ENCODE measurements at regions not wholly inside any gene's neighbourhood (a gene's known extent, or its start where the extent isn't known, plus 50 kb on each side); places are given as distances from the start of the nearest gene placed in this dataset.

DNA sequence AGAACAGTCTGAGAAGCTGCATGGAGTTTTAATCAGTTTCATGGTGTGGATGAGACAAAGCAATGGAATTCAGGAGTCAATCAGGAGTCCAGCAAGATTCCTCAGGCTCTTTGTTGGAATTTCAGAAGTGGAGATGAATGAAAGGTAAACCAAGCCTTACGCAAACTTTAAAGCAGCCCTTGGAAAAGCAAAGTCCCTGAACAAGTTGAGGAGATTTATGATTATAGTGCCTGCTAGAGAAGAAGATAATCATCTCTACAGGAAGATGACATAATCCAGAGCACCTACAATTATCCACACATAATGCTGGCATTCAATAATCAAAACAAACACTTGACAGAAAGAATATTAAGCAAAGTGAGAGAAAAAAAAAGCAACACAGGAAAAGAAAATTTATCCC, 1380.1 kb upstream of the NUDT12 start:
- ATAC-seq = no peak

DNA sequence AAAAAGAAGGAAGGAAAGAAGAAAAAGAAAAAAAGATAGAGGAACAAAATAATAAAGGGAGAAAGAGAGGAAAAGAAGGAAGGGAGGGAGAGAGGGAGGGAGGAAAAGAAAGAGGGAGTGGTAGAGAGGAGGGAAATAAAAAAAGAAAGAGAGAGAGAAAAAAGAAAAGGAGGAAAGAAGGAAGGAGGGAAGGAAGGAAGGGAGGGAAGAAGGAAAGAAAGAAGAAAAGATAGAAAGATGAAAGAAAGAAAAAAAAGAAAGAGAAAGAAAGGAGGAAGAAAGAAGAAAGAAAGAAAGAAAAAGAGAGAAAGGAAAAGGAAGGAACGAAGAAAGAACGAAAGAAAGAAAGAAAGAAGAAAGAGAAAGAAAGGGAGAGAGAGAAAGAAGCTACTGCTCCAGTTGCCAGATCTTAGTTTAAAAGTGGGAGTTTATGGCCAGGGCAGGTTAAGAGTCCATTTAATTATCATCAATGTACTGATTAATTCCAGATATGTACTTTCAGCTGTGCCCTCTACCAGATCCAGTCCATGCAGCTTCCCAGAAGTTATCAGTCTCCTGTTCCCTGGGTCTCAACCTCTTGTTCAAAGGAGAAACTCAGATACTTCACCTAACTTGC, 1378.5 kb upstream of the NUDT12 start:
- ATAC-seq = no peak
- TF ChIP-seq ISL1 (CRISPR knock-in tag; IDR thresholded peaks at IDR 0.05) = no peak
- TF ChIP-seq PPARA (CRISPR knock-in tag; IDR thresholded peaks at IDR 0.05; ENCODE audit: borderline replicate concordance) = no peak
- TF ChIP-seq SNAI2 (CRISPR knock-in tag; IDR thresholded peaks at IDR 0.05) = no peak
- no peak for TF ChIP-seq ZNF70 (CRISPR knock-in tag; IDR thresholded peaks at IDR 0.05)
- TF ChIP-seq, protein P1, sequence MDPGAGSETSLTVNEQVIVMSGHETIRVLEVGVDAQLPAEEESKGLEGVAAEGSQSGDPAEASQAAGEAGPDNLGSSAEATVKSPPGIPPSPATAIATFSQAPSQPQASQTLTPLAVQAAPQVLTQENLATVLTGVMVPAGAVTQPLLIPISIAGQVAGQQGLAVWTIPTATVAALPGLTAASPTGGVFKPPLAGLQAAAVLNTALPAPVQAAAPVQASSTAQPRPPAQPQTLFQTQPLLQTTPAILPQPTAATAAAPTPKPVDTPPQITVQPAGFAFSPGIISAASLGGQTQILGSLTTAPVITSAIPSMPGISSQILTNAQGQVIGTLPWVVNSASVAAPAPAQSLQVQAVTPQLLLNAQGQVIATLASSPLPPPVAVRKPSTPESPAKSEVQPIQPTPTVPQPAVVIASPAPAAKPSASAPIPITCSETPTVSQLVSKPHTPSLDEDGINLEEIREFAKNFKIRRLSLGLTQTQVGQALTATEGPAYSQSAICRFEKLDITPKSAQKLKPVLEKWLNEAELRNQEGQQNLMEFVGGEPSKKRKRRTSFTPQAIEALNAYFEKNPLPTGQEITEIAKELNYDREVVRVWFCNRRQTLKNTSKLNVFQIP (CRISPR knock-in tag; IDR thresholded peaks at IDR 0.05; ENCODE audit: borderline replicate concordance, low read depth) = no peak
- TF ChIP-seq, protein P2, sequence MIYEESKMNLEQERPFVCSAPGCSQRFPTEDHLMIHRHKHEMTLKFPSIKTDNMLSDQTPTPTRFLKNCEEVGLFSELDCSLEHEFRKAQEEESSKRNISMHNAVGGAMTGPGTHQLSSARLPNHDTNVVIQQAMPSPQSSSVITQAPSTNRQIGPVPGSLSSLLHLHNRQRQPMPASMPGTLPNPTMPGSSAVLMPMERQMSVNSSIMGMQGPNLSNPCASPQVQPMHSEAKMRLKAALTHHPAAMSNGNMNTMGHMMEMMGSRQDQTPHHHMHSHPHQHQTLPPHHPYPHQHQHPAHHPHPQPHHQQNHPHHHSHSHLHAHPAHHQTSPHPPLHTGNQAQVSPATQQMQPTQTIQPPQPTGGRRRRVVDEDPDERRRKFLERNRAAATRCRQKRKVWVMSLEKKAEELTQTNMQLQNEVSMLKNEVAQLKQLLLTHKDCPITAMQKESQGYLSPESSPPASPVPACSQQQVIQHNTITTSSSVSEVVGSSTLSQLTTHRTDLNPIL (CRISPR knock-in tag; IDR thresholded peaks at IDR 0.05; ENCODE audit: low read depth) = no peak
- TF ChIP-seq OSR1 (CRISPR knock-in tag; IDR thresholded peaks at IDR 0.05) = no peak
- no peak for TF ChIP-seq TOX (CRISPR knock-in tag; IDR thresholded peaks at IDR 0.05; ENCODE audit: borderline replicate concordance)
- TF ChIP-seq, protein P3, sequence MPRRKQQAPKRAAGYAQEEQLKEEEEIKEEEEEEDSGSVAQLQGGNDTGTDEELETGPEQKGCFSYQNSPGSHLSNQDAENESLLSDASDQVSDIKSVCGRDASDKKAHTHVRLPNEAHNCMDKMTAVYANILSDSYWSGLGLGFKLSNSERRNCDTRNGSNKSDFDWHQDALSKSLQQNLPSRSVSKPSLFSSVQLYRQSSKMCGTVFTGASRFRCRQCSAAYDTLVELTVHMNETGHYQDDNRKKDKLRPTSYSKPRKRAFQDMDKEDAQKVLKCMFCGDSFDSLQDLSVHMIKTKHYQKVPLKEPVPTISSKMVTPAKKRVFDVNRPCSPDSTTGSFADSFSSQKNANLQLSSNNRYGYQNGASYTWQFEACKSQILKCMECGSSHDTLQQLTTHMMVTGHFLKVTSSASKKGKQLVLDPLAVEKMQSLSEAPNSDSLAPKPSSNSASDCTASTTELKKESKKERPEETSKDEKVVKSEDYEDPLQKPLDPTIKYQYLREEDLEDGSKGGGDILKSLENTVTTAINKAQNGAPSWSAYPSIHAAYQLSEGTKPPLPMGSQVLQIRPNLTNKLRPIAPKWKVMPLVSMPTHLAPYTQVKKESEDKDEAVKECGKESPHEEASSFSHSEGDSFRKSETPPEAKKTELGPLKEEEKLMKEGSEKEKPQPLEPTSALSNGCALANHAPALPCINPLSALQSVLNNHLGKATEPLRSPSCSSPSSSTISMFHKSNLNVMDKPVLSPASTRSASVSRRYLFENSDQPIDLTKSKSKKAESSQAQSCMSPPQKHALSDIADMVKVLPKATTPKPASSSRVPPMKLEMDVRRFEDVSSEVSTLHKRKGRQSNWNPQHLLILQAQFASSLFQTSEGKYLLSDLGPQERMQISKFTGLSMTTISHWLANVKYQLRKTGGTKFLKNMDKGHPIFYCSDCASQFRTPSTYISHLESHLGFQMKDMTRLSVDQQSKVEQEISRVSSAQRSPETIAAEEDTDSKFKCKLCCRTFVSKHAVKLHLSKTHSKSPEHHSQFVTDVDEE (CRISPR knock-in tag; IDR thresholded peaks at IDR 0.05) = no peak
- no peak for TF ChIP-seq CSDC2 (CRISPR knock-in tag; IDR thresholded peaks at IDR 0.05)
- no peak for TF ChIP-seq ARNTL (CRISPR knock-in tag; IDR thresholded peaks at IDR 0.05; ENCODE audit: borderline replicate concordance, low read depth)

More for the DNA sequence above, 1380.1 kb upstream of the NUDT12 start:
- TF ChIP-seq CSDC2 (CRISPR knock-in tag; IDR thresholded peaks at IDR 0.05) (no peak), TCF4 (CRISPR knock-in tag; IDR thresholded peaks at IDR 0.05; ENCODE audit: borderline replicate concordance) (peak; percentile 45; the same call in 1 of the 2 replicates), TOX (CRISPR knock-in tag; IDR thresholded peaks at IDR 0.05; ENCODE audit: borderline replicate concordance) (peak; percentile 12; the same call in 1 of the 2 replicates), ISL1 (CRISPR knock-in tag; IDR thresholded peaks at IDR 0.05) (peak; percentile 87)

DNA sequence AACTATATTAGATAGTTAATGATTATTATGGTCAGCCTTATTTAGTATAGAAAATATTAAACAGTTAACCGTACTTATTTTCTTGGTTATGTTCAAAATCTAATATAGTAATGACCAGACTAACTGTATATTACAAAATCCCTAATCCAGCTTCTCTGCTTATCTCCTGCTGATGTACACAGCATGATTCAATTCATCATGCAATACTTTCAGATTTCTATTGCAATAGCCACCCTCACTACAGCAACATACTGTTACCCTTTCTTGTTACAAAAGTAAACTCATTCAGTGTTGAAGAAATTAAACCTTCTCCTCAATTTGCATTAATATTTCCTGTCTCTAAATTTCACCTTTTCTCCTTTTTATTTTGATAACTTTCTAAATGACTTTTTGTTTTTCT, 1375.0 kb upstream of the NUDT12 start:
- no peak for ATAC-seq
- TF ChIP-seq GLIS3 (CRISPR knock-in tag; IDR thresholded peaks at IDR 0.05) = no peak
- TF ChIP-seq ZFP30 (CRISPR knock-in tag; IDR thresholded peaks at IDR 0.05) = no peak
- TF ChIP-seq, protein P4, sequence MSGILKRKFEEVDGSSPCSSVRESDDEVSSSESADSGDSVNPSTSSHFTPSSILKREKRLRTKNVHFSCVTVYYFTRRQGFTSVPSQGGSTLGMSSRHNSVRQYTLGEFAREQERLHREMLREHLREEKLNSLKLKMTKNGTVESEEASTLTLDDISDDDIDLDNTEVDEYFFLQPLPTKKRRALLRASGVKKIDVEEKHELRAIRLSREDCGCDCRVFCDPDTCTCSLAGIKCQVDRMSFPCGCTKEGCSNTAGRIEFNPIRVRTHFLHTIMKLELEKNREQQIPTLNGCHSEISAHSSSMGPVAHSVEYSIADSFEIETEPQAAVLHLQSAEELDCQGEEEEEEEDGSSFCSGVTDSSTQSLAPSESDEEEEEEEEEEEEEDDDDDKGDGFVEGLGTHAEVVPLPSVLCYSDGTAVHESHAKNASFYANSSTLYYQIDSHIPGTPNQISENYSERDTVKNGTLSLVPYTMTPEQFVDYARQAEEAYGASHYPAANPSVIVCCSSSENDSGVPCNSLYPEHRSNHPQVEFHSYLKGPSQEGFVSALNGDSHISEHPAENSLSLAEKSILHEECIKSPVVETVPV (CRISPR knock-in tag; IDR thresholded peaks at IDR 0.05) = no peak
- TF ChIP-seq ZNF8 (CRISPR knock-in tag; IDR thresholded peaks at IDR 0.05) = no peak
- TF ChIP-seq TOX (CRISPR knock-in tag; IDR thresholded peaks at IDR 0.05; ENCODE audit: borderline replicate concordance) = no peak
- TF ChIP-seq ZFP3 (CRISPR knock-in tag; IDR thresholded peaks at IDR 0.05) = no peak

DNA sequence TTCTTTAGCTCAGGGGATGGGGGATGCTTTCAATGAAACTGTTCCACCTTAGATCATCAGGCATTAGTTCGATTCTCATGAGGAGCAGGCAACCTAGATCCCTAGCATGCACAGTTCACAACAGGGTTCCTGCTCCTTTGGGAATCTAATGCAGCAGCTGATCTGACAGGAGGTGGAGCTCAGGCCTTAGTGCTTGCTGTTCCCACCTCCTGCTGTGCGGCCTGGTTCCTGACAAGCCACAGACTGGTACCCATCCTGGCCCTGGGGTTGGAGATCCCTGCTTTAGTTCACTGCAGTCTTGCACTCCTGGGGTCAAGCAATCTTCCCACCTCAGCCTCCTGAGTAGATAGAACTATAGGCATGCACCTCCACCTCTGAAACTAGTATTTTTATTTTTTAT, 1369.8 kb upstream of the NUDT12 start:
- no peak for ATAC-seq
- TF ChIP-seq, protein P4 (CRISPR knock-in tag; IDR thresholded peaks at IDR 0.05) = no peak
- TF ChIP-seq ZC3H10 (CRISPR knock-in tag; IDR thresholded peaks at IDR 0.05) (no peak), TCF4 (CRISPR knock-in tag; IDR thresholded peaks at IDR 0.05; ENCODE audit: borderline replicate concordance) (no peak), ZFP30 (CRISPR knock-in tag; IDR thresholded peaks at IDR 0.05) (no peak), OSR1 (CRISPR knock-in tag; IDR thresholded peaks at IDR 0.05) (no peak), TOX (CRISPR knock-in tag; IDR thresholded peaks at IDR 0.05; ENCODE audit: borderline replicate concordance) (no peak)
- TF ChIP-seq, protein P2 (CRISPR knock-in tag; IDR thresholded peaks at IDR 0.05; ENCODE audit: low read depth) = no peak
